GM19023 (cell line): ENCODE measurements at regions not wholly inside any gene's neighbourhood (a gene's known extent, or its start where the extent isn't known, plus 50 kb on each side); places are given as distances from the start of the nearest gene placed in this dataset.

Experiments used
- ATAC-seq: cut with Tn5 transposase; IDR thresholded peaks from one replicate; pipeline ENCODE4 v1.9.1; 2021; ENCODE audit warnings: mild to moderate bottlenecking, moderate library complexity; ENCODE audit not compliant: unreplicated experiment

- ATAC-seq, result no peak
Measured at GRCh38 chr13:31895691-31896090, 135.9 kb upstream of the FRY start.

- no peak for ATAC-seq
Measured at GRCh38 chr13:31896427-31896826, 135.1 kb upstream of the FRY start.

- no peak for ATAC-seq
Measured at GRCh38 chr13:31898378-31899071, 133.0 kb upstream of the FRY start.

- ATAC-seq, result no peak
Measured at GRCh38 chr13:31901985-31902384, 129.6 kb upstream of the FRY start.

GRCh38 chr13:31903111-31903815 lies 128.3 kb upstream of the FRY start:
- ATAC-seq, result no peak

GRCh38 chr13:31904941-31905824 lies 126.4 kb upstream of the FRY start:
- ATAC-seq, result no peak

- no peak for ATAC-seq
Measured at GRCh38 chr13:31905961-31906360, 125.6 kb upstream of the FRY start.

GRCh38 chr13:31908696-31909411 lies 122.7 kb upstream of the FRY start:
- no peak for ATAC-seq

- no peak for ATAC-seq
Measured at GRCh38 chr13:31909864-31910551, 121.6 kb upstream of the FRY start.

- no peak for ATAC-seq
Measured at GRCh38 chr13:31910633-31911032, 120.9 kb upstream of the FRY start.

GRCh38 chr13:31912647-31913401 lies 118.8 kb upstream of the FRY start:
- no peak for ATAC-seq

GRCh38 chr13:31913459-31913858 lies 118.1 kb upstream of the FRY start:
- no peak for ATAC-seq

GRCh38 chr13:31914843-31915242 lies 116.7 kb upstream of the FRY start:
- ATAC-seq, result no peak

- ATAC-seq, result no peak
Measured at GRCh38 chr13:31918707-31919106, 112.9 kb upstream of the FRY start.

- no peak for ATAC-seq
Measured at GRCh38 chr13:31919241-31919640, 112.3 kb upstream of the FRY start.

- ATAC-seq, result no peak
Measured at GRCh38 chr13:31919971-31920726, 111.4 kb upstream of the FRY start.

GRCh38 chr13:31920727-31921100 lies 110.9 kb upstream of the FRY start:
- ATAC-seq, result no peak

- no peak for ATAC-seq
Measured at GRCh38 chr13:31922724-31923123, 108.8 kb upstream of the FRY start.

GRCh38 chr13:31923134-31923763 lies 108.3 kb upstream of the FRY start:
- no peak for ATAC-seq
